Neural cell (in vitro differentiated cells): ENCODE measurements at regions not wholly inside any gene's neighbourhood (a gene's known extent, or its start where the extent isn't known, plus 50 kb on each side); places are given as distances from the start of the nearest gene placed in this dataset.

Source experiments
- H2AFZ ChIP-seq: fragments of 200-600, 300-800 bp; sonication (generic), shearing (Covaris generic); 2 replicates; pipeline ENCODE4 v1.6.0; 2014; ENCODE audit warnings: low read depth, mild to moderate bottlenecking, antibody characterized with exemption, low read length, moderate library complexity
- H3F3A ChIP-seq: fragments of 200-600 bp; shearing (Covaris generic); 2 replicates; pipeline ENCODE4 v1.6.1; 2016; ENCODE audit warnings: mild to moderate bottlenecking, moderate library complexity, mixed read lengths, antibody characterized with exemption, low read length; ENCODE audit not compliant: insufficient read depth, poor library complexity, severe bottlenecking
- H3K27ac ChIP-seq: fragments of 200-600, 300-800 bp; sonication (generic), shearing (Covaris generic); 2 replicates; pipeline ENCODE4 v1.5.1; 2014; ENCODE audit warnings: mild to moderate bottlenecking, low read length, moderate library complexity
- H3K27me3 ChIP-seq: fragments of 300-800, 200-600 bp; sonication (generic), shearing (Covaris generic); 2 replicates; pipeline ENCODE4 v1.6.0; 2014; ENCODE audit warnings: mild to moderate bottlenecking, low read depth, low read length, moderate library complexity; ENCODE audit not compliant: insufficient read depth
- H3K36me3 ChIP-seq: fragments of 300-800, 200-600 bp; sonication (generic), shearing (Covaris generic); 2 replicates; pipeline ENCODE4 v1.5.1; 2014; ENCODE audit warnings: mild to moderate bottlenecking, antibody characterized with exemption, low read length, moderate library complexity; ENCODE audit not compliant: insufficient read depth
- H3K4me2 ChIP-seq: fragments of 300-800, 200-600 bp; sonication (generic), shearing (Covaris generic); 2 replicates; pipeline ENCODE4 v1.6.0; 2014; ENCODE audit warnings: mild to moderate bottlenecking, low read length
- H3K4me3 ChIP-seq: fragments of 300-800, 200-600 bp; sonication (generic), shearing (Covaris generic); 2 replicates; pipeline ENCODE4 v1.5.1; 2014; ENCODE audit warnings: mild to moderate bottlenecking, low read length, moderate library complexity
- H3K79me2 ChIP-seq: fragments of 200-600 bp; shearing (Covaris generic); replicated peaks from 2 replicates; pipeline ENCODE4 v1.6.0; 2014; ENCODE audit warnings: mild to moderate bottlenecking, low read length, moderate library complexity; ENCODE audit not compliant: insufficient read depth
- H3K9ac ChIP-seq: fragments of 300-800, 200-600 bp; sonication (generic), shearing (Covaris generic); 2 replicates; pipeline ENCODE4 v1.6.1; 2016; ENCODE audit warnings: mild to moderate bottlenecking, low read length, mixed read lengths
- H3K9me2 ChIP-seq: fragments of 200-600 bp; shearing (Covaris generic); 2 replicates; pipeline ENCODE4 v1.6.1; 2016; ENCODE audit warnings: mild to moderate bottlenecking, low read length, mixed read lengths; ENCODE audit not compliant: insufficient read depth
- H3K9me3 ChIP-seq: fragments of 200-600, 300-800 bp; sonication (generic), shearing (Covaris generic); 2 replicates; pipeline ENCODE4 v1.6.1; 2016; ENCODE audit warnings: mild to moderate bottlenecking, mixed run types, low read length, moderate library complexity, mixed read lengths
- H4K20me1 ChIP-seq: fragments of 200-600 bp; shearing (Covaris generic); 2 replicates; pipeline ENCODE4 v1.6.1; 2016; ENCODE audit warnings: mild to moderate bottlenecking, mixed run types; ENCODE audit not compliant: insufficient read depth
- EP300 ChIP-seq: fragments of 450-650 bp; conservative IDR thresholded peaks from 2 replicates; pipeline ENCODE4 v1.6.1; 2014; ENCODE audit warnings: antibody characterized with exemption, mild to moderate bottlenecking, moderate library complexity; ENCODE audit not compliant: poor library complexity, severe bottlenecking
- EZH2 ChIP-seq: fragments of 200-600, 300-800 bp; shearing (Covaris generic), sonication (generic); IDR thresholded peaks from 2 replicates; pipeline ENCODE4 v1.6.1; 2014; ENCODE audit warnings: antibody characterized with exemption, low read length, borderline replicate concordance, mild to moderate bottlenecking; ENCODE audit not compliant: insufficient read depth, poor library complexity, severe bottlenecking
- MXI1 ChIP-seq: fragments of 450-650 bp; conservative IDR thresholded peaks from 2 replicates; pipeline ENCODE4 v1.6.1; 2014; ENCODE audit warnings: antibody characterized with exemption, mild to moderate bottlenecking; ENCODE audit not compliant: poor library complexity, severe bottlenecking
- POLR2AphosphoS5 ChIP-seq: IDR thresholded peaks from 2 replicates; pipeline ENCODE4 v1.6.1; 2012
- RAD21 ChIP-seq: fragments of 450-650 bp; conservative IDR thresholded peaks from 2 replicates; pipeline ENCODE4 v1.6.1; 2014; ENCODE audit warnings: antibody characterized with exemption, mild to moderate bottlenecking, moderate library complexity
- REST ChIP-seq: IDR thresholded peaks from 2 replicates; pipeline ENCODE4 v1.6.1; 2012; ENCODE audit warnings: borderline replicate concordance
- SMC3 ChIP-seq: fragments of 450-650 bp; conservative IDR thresholded peaks from 2 replicates; pipeline ENCODE4 v1.6.1; 2014; ENCODE audit warnings: antibody characterized with exemption, mild to moderate bottlenecking, moderate library complexity; ENCODE audit not compliant: poor library complexity
- TAF1 ChIP-seq: IDR thresholded peaks from 2 replicates; pipeline ENCODE4 v1.6.1; 2012; ENCODE audit warnings: low read depth
- TF ChIP-seq, protein P1 (sequence below): fragments of 450-650 bp; IDR thresholded peaks from 2 replicates; pipeline ENCODE4 v1.5.1; 2014; ENCODE audit warnings: antibody characterized with exemption, mild to moderate bottlenecking, moderate library complexity; ENCODE audit not compliant: poor library complexity, severe bottlenecking

DNA sequence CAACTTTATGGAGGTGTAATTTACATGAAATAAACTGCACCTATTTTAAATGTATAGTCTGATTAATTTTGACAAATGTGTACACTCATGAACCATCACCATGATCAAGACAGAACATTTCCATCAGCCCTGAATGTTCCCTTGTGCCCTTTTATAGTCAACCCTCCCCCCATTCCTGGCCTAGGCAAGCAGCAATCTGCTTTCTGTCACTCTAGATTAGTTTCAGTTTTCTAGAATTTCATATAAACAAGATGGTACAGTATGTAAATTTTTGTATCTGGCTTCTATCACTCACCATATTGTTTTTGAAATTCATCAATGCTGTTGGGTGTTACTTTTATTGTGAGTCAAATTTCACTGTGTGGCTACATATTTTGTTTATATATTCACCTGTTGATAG is 234.2 kb upstream of the RPS6KA3 start:
- no peaks in the 10 kb centered on the region for H3K36me3 ChIP-seq
- no peak overlapping the region for H2AFZ ChIP-seq
- no peak overlapping the region for H3K9ac ChIP-seq
- no peak overlapping the region for H3K4me3 ChIP-seq
- H3K27ac ChIP-seq = no peak overlapping the region
- TF ChIP-seq EZH2 (no peak), MXI1 (no peak), POLR2AphosphoS5 (no peak), TAF1 (no peak), REST (no peak), RAD21 (no peak)
- no peaks in the 10 kb centered on the region for H3K9me2 ChIP-seq
- H3K4me2 ChIP-seq = no peak overlapping the region
- H3K9me3 ChIP-seq = no peaks in the 10 kb centered on the region
- no peaks in the 10 kb centered on the region for H4K20me1 ChIP-seq
- H3K27me3 ChIP-seq = no peaks in the 10 kb centered on the region
- H3F3A ChIP-seq = no peaks in the 10 kb centered on the region
- H3K79me2 ChIP-seq = no peaks in the 10 kb centered on the region

DNA sequence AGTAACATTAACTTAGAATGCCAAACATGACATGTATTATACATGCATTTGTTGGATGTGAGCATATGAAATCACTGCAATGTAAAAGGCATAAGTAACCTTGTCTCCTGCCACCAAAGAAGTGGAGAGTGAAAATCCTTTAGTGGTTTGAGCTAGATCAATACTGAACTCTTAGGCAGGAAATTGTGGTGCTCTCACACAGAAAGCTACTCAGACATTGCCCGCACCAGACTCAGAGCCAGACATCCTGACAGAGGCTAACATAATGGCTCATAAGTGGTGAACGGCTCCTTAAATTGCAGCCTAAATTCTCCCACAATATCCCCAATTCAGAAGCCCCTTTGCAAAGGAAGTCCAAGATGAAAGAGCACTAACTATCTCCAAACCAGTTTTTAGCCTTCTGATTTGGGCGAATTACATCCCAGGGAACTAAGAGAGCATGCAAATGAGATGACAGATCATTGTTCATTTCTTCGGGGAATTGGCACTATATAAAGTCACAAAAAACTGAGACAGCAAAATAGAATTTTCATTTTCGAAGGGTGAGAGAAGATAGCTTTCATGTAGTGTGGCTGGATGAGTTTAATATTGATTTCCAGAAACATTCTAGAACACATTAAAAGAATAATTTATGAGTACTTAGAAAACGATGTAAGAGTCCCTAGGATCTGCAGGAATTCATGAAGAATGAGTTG is 233.6 kb upstream of the RPS6KA3 start:
- Histone ChIP-seq H3K9me3 (no peaks in the 10 kb centered on the region), H3K27ac (no peak overlapping the region), H3F3A (no peaks in the 10 kb centered on the region), H3K9me2 (no peaks in the 10 kb centered on the region), H3K36me3 (no peaks in the 10 kb centered on the region), H3K4me3 (no peak overlapping the region), H4K20me1 (no peaks in the 10 kb centered on the region), H2AFZ (no peak overlapping the region), H3K9ac (no peak overlapping the region), H3K27me3 (no peaks in the 10 kb centered on the region), H3K4me2 (no peak overlapping the region), H3K79me2 (no peaks in the 10 kb centered on the region)
- no peak for TF ChIP-seq SMC3
- no peak for TF ChIP-seq MXI1
- TF ChIP-seq, protein P1, sequence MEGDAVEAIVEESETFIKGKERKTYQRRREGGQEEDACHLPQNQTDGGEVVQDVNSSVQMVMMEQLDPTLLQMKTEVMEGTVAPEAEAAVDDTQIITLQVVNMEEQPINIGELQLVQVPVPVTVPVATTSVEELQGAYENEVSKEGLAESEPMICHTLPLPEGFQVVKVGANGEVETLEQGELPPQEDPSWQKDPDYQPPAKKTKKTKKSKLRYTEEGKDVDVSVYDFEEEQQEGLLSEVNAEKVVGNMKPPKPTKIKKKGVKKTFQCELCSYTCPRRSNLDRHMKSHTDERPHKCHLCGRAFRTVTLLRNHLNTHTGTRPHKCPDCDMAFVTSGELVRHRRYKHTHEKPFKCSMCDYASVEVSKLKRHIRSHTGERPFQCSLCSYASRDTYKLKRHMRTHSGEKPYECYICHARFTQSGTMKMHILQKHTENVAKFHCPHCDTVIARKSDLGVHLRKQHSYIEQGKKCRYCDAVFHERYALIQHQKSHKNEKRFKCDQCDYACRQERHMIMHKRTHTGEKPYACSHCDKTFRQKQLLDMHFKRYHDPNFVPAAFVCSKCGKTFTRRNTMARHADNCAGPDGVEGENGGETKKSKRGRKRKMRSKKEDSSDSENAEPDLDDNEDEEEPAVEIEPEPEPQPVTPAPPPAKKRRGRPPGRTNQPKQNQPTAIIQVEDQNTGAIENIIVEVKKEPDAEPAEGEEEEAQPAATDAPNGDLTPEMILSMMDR = no peak
- TF ChIP-seq RAD21 = no peak
- no peak for TF ChIP-seq POLR2AphosphoS5
- TF ChIP-seq REST = no peak
- no peak for TF ChIP-seq EZH2
- TF ChIP-seq TAF1 = no peak
- TF ChIP-seq EP300 = no peak
